ENCODE measurements at regions not wholly inside any gene's neighbourhood (a gene's known extent, or its start where the extent isn't known, plus 50 kb on each side); places are given as distances from the start of the nearest gene placed in this dataset.
"Not testable (repeated sequence)": the region's sequence is repeated elsewhere in the genome, so short reads cannot be mapped to it uniquely, and the experiment has no call there.

GRCh38 chr18:8991155-8991554 is 111.3 kb upstream of the NDUFV2 start:
- no peak overlapping the region for H3K27ac ChIP-seq

DNA sequence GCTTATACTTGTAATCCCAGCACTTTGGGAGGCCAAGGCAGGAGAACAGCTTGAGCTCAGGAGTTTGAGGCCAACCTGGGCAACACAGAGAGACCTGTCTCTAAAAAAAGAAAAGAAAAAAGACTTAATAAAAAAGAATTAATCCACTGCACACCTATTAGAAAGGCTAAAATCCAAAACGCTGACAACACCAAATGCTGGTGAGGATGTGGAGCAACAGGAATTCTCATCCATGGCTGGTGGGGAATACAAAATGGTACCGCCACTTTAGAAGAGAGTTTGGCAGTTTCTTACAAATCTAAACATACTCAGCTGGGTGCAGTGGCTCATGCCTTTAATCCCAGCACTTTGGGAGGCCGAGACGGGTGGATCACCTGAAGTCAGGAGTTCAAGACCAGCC is 110.0 kb upstream of the NDUFV2 start:
- not testable (repeated sequence) for H3K9me3 ChIP-seq; H3K4me1 ChIP-seq; H3K36me3 ChIP-seq; H3K27ac ChIP-seq; DNase-seq (ENCODE audit: low spot score); H3K4me3 ChIP-seq; H3K27me3 ChIP-seq

More at GRCh38 chr18:8991155-8991554, 111.3 kb upstream of the NDUFV2 start:
- no peak for DNase-seq (ENCODE audit: low spot score)
- H3K4me3 ChIP-seq, result no peak overlapping the region
- no peaks in the 10 kb centered on the region for H3K4me1 ChIP-seq
- TF ChIP-seq, protein P1, sequence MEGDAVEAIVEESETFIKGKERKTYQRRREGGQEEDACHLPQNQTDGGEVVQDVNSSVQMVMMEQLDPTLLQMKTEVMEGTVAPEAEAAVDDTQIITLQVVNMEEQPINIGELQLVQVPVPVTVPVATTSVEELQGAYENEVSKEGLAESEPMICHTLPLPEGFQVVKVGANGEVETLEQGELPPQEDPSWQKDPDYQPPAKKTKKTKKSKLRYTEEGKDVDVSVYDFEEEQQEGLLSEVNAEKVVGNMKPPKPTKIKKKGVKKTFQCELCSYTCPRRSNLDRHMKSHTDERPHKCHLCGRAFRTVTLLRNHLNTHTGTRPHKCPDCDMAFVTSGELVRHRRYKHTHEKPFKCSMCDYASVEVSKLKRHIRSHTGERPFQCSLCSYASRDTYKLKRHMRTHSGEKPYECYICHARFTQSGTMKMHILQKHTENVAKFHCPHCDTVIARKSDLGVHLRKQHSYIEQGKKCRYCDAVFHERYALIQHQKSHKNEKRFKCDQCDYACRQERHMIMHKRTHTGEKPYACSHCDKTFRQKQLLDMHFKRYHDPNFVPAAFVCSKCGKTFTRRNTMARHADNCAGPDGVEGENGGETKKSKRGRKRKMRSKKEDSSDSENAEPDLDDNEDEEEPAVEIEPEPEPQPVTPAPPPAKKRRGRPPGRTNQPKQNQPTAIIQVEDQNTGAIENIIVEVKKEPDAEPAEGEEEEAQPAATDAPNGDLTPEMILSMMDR (IDR thresholded peaks at IDR 0.05), result no peak
- no peaks in the 10 kb centered on the region for H3K27me3 ChIP-seq
- H3K36me3 ChIP-seq, result no peaks in the 10 kb centered on the region
- no peaks in the 10 kb centered on the region for H3K9me3 ChIP-seq

DNA sequence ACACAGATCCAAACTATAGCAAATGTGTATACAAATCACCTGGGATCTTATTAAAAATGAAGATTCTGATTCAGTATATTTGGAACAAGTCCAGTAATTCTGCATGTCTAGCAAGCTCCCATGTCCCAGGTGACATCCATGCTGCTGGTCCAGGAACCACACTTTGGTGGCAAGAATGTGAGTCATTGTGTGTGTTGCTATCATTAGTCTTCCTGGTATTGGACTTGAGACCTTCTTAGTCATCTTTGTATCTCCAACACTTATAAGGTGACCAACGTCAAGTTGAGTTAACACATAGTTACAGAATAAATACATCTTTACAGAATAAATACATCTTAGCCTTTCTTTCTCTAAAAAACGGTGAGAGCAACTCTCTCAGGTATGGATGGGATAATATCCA is 107.9 kb upstream of the NDUFV2 start:
- H3K9me3 ChIP-seq, result peaks cover 0 to 5% of the 10 kb centered on the region in 2 donors
- no peaks in the 10 kb centered on the region for H3K36me3 ChIP-seq
- TF ChIP-seq, protein P1 (IDR thresholded peaks at IDR 0.05), result no peak
- DNase-seq (ENCODE audit: low spot score), result no peak
- H3K4me3 ChIP-seq, result no peak overlapping the region
- H3K27me3 ChIP-seq, result no peaks in the 10 kb centered on the region
- H3K27ac ChIP-seq, result no peak overlapping the region
- no peaks in the 10 kb centered on the region for H3K4me1 ChIP-seq

- no peaks in the 10 kb centered on the region for H3K4me1 ChIP-seq
- TF ChIP-seq, protein P1 (IDR thresholded peaks at IDR 0.05), result no peak
- DNase-seq (ENCODE audit: low spot score), result no peak
- no peak overlapping the region for H3K27ac ChIP-seq
- H3K4me3 ChIP-seq, result no peak overlapping the region
- peaks cover 0 to 5% of the 10 kb centered on the region in 2 donors for H3K9me3 ChIP-seq
- no peaks in the 10 kb centered on the region for H3K27me3 ChIP-seq
- no peaks in the 10 kb centered on the region for H3K36me3 ChIP-seq
Observed at GRCh38 chr18:8995096-8995495, 107.4 kb upstream of the NDUFV2 start.

DNA sequence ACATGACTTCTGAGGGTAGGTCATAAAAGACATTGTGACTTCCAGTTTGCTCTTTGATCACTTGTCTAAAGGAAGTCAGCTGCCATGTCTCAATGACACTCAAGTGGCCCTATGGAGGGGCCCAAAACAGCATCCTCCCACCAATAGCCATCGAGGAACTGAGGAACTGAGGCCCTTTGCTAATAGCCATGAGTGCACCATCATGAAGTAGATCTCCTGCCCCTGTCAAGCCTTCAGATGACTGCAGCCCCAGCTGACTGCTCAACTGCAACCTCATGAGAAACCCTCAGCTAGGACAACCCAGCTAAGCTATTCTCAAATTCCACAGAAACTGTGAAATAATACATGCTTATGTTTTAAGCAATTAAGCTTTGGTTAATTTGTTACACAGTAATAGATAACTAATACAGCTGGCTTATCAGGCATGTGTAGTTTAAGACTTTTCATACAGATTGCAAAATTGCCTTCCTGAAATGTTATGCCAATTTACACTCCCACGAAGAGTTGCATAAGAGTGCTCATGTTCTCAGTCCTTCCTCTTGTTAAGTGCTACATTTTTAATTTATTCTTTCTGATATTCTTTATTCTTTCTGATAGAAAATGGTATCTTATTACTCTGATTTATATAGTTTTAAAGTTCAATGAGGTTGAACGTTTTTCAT is 105.6 kb upstream of the NDUFV2 start:
- Histone ChIP-seq H3K27me3 (no peaks in the 10 kb centered on the region), H3K4me3 (no peak overlapping the region), H3K36me3 (no peaks in the 10 kb centered on the region), H3K27ac (no peak overlapping the region), H3K9me3 (peaks cover 0 to 5% of the 10 kb centered on the region in 2 donors), H3K4me1 (no peaks in the 10 kb centered on the region)
- no peak for DNase-seq (ENCODE audit: low spot score)
- TF ChIP-seq, protein P1 (IDR thresholded peaks at IDR 0.05), result no peak

DNA sequence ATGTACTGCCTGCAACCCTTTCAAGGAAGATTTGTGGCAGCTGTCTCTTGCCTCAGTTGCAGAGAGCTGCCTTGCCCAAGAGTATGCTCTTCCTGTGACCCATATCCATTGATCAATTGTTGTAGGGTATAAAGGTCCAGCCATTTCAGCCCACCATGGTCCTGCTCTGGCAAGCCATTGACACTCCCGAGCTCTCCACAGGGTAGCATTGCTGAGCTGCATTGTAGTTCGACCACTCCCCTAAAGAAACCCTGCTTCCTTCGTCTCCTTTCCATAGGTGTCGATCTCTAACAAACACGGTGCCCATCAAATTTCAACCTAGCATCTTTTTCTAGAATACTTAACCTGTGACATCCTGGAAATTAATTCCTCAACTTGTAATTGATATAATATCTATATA is 104.9 kb upstream of the NDUFV2 start:
- H3K4me1 ChIP-seq, result no peaks in the 10 kb centered on the region
- TF ChIP-seq, protein P1 (IDR thresholded peaks at IDR 0.05), result no peak
- no peak overlapping the region for H3K4me3 ChIP-seq
- H3K27me3 ChIP-seq, result no peaks in the 10 kb centered on the region
- DNase-seq (ENCODE audit: low spot score), result no peak
- H3K9me3 ChIP-seq, result peaks cover 0 to 5% of the 10 kb centered on the region in 2 donors
- no peaks in the 10 kb centered on the region for H3K36me3 ChIP-seq
- H3K27ac ChIP-seq, result no peak overlapping the region
